SK-N-SH treated with all-trans-retinoic acid at 6 μM for 48 hours (cell line): ENCODE measurements at regions not wholly inside any gene's neighbourhood (a gene's known extent, or its start where the extent isn't known, plus 50 kb on each side); places are given as distances from the start of the nearest gene placed in this dataset.

Experiments
- ARNTL ChIP-seq: fragments of 450-650 bp; formaldehyde crosslinking; IDR thresholded peaks from 2 replicates; pipeline ENCODE4 v1.5.0; 2020; ENCODE audit warnings: low read depth, mild to moderate bottlenecking, moderate library complexity, borderline replicate concordance
- BACH2 ChIP-seq: fragments of 250-450 bp; sonication (Bioruptor Pico); IDR thresholded peaks from 2 replicates; pipeline ENCODE4 v1.9.0; 2021; ENCODE audit warnings: mild to moderate bottlenecking, borderline replicate concordance
- GLIS3 ChIP-seq: fragments of 250-450 bp; sonication (Bioruptor Pico); IDR thresholded peaks from 2 replicates; pipeline ENCODE4 v1.5.0; 2020; ENCODE audit warnings: mild to moderate bottlenecking, moderate library complexity
- ISL1 ChIP-seq: fragments of 250-450 bp; sonication (Bioruptor Pico); IDR thresholded peaks from 2 replicates; pipeline ENCODE4 v2.1.2; 2022; ENCODE audit warnings: mild to moderate bottlenecking, moderate library complexity
- OSR1 ChIP-seq: fragments of 250-450 bp; sonication (Bioruptor Pico); IDR thresholded peaks from 2 replicates; pipeline ENCODE4 v1.8.0; 2022; ENCODE audit warnings: moderate library complexity, mild to moderate bottlenecking, inconsistent platforms
- PPARA ChIP-seq: fragments of 250-450 bp; sonication (Bioruptor Pico); IDR thresholded peaks from 2 replicates; pipeline ENCODE4 v1.5.0; 2020; ENCODE audit warnings: mild to moderate bottlenecking, borderline replicate concordance
- RARB ChIP-seq: fragments of 250-450 bp; sonication (Bioruptor Pico); IDR thresholded peaks from 2 replicates; pipeline ENCODE4 v1.8.0; 2021; ENCODE audit warnings: mild to moderate bottlenecking, moderate library complexity
- ZNF565 ChIP-seq: fragments of 450-650 bp; formaldehyde crosslinking; conservative IDR thresholded peaks from 2 replicates; pipeline ENCODE4 v1.5.0; 2020; ENCODE audit warnings: low read depth, mild to moderate bottlenecking, moderate library complexity
- TF ChIP-seq, protein P1 (sequence below): fragments of 250-450 bp; sonication (Bioruptor Pico); IDR thresholded peaks from 2 replicates; pipeline ENCODE4 v1.5.1; 2020; ENCODE audit warnings: low read depth, mild to moderate bottlenecking, moderate library complexity
- TF ChIP-seq, protein P2 (sequence below): fragments of 250-450 bp; sonication (Bioruptor Pico); IDR thresholded peaks from 2 replicates; pipeline ENCODE4 v1.5.0; 2020; ENCODE audit warnings: mild to moderate bottlenecking, moderate library complexity

DNA sequence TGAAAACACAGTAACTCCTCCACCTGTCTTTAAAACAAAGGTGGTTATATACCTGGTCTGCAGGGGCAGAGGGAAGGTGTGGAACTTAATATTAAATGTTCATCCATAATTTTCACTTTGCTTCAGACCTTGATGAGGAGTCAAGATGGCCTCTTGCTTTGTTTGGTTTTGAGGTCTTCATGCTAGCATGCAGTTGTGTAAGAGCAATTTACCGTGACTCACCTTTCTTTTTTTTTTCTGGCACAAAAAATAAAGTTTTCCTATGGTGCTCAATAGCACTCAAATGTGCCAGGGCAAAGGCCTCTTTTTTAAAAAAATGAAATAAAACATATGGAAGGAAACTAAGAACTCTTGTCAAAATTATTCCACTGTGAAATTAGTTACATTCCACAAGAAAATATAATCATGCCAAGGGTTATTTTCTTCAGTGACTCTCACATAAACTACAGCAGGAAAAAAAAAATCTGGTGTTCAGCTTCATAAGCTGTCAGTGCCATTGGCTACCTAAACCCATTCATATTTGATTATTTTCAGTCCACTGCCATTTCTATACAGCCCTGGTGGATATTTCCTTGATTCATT, 128.2 kb downstream of the SLC7A11 start:
- TF ChIP-seq, protein P1, sequence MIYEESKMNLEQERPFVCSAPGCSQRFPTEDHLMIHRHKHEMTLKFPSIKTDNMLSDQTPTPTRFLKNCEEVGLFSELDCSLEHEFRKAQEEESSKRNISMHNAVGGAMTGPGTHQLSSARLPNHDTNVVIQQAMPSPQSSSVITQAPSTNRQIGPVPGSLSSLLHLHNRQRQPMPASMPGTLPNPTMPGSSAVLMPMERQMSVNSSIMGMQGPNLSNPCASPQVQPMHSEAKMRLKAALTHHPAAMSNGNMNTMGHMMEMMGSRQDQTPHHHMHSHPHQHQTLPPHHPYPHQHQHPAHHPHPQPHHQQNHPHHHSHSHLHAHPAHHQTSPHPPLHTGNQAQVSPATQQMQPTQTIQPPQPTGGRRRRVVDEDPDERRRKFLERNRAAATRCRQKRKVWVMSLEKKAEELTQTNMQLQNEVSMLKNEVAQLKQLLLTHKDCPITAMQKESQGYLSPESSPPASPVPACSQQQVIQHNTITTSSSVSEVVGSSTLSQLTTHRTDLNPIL (CRISPR knock-in tag), result no peak
- TF ChIP-seq OSR1 (CRISPR knock-in tag) (no peak), GLIS3 (CRISPR knock-in tag) (no peak), BACH2 (CRISPR knock-in tag) (no peak), ZNF565 (CRISPR knock-in tag) (no peak), ARNTL (CRISPR knock-in tag) (no peak), PPARA (no peak), ISL1 (CRISPR knock-in tag) (no peak), RARB (no peak)
- TF ChIP-seq, protein P2, sequence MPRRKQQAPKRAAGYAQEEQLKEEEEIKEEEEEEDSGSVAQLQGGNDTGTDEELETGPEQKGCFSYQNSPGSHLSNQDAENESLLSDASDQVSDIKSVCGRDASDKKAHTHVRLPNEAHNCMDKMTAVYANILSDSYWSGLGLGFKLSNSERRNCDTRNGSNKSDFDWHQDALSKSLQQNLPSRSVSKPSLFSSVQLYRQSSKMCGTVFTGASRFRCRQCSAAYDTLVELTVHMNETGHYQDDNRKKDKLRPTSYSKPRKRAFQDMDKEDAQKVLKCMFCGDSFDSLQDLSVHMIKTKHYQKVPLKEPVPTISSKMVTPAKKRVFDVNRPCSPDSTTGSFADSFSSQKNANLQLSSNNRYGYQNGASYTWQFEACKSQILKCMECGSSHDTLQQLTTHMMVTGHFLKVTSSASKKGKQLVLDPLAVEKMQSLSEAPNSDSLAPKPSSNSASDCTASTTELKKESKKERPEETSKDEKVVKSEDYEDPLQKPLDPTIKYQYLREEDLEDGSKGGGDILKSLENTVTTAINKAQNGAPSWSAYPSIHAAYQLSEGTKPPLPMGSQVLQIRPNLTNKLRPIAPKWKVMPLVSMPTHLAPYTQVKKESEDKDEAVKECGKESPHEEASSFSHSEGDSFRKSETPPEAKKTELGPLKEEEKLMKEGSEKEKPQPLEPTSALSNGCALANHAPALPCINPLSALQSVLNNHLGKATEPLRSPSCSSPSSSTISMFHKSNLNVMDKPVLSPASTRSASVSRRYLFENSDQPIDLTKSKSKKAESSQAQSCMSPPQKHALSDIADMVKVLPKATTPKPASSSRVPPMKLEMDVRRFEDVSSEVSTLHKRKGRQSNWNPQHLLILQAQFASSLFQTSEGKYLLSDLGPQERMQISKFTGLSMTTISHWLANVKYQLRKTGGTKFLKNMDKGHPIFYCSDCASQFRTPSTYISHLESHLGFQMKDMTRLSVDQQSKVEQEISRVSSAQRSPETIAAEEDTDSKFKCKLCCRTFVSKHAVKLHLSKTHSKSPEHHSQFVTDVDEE (CRISPR knock-in tag), result no peak
